ENCODE measurements at regions not wholly inside any gene's neighbourhood (a gene's known extent, or its start where the extent isn't known, plus 50 kb on each side); places are given as distances from the start of the nearest gene placed in this dataset.

- ChIA-PET CTCF (no interaction called here), POLR2A (no interaction called here)
- ATAC-seq: no peak
- Mint-ChIP-seq H3K36me3 (no peaks in the 10 kb centered on the region), H3K27me3 (ENCODE audit: low read depth) (no peaks in the 10 kb centered on the region), H3K27ac (no peak overlapping the region), H3K4me1 (peaks cover 58% of the 10 kb centered on the region), H3K9me3 (no peaks in the 10 kb centered on the region), H3K4me3 (no peak overlapping the region)
- DNase-seq (ENCODE audit: low spot score): no peak
- TF ChIP-seq E2F5 (CRISPR knock-in tag; IDR thresholded peaks at IDR 0.05): no peak
- TF ChIP-seq HMGXB4 (CRISPR knock-in tag; IDR thresholded peaks at IDR 0.05): no peak
- TF ChIP-seq ZNF219 (CRISPR knock-in tag; IDR thresholded peaks at IDR 0.05; ENCODE audit: borderline replicate concordance): no peak
- TF ChIP-seq ZNF425 (CRISPR knock-in tag; conservative IDR thresholded peaks at IDR 0.05): no peak
- TF ChIP-seq NFE2L1 (CRISPR knock-in tag; IDR thresholded peaks at IDR 0.05): no peak
- TF ChIP-seq OVOL2 (CRISPR knock-in tag; IDR thresholded peaks at IDR 0.05; ENCODE audit: borderline replicate concordance): no peak
These were observed 457.6 kb upstream of the RGS6 start for GRCh38 chr14:71474301-71475265.

GRCh38 chr14:71475916-71476315 lies 456.3 kb upstream of the RGS6 start:
- POLR2A ChIA-PET: no interaction called here
- DNase-seq (ENCODE audit: low spot score) (no peak), ATAC-seq (no peak)
- Mint-ChIP-seq H3K36me3 (no peaks in the 10 kb centered on the region), H3K4me1 (peaks cover 59% of the 10 kb centered on the region), H3K27me3 (ENCODE audit: low read depth) (no peaks in the 10 kb centered on the region), H3K4me3 (no peak overlapping the region), H3K27ac (no peak overlapping the region), H3K9me3 (no peaks in the 10 kb centered on the region)
- CTCF ChIA-PET: interaction anchor here (0.6 kb wide), 1 partner anchor 156 kb away, joined by 3 read pairs; no protein-coding TSS in a partner anchor
- no peak for TF ChIP-seq TEAD1 (CRISPR knock-in tag; IDR thresholded peaks at IDR 0.05)
- TF ChIP-seq CDX4 (CRISPR knock-in tag; IDR thresholded peaks at IDR 0.05; ENCODE audit: borderline replicate concordance): no peak
- no peak for TF ChIP-seq ETV6 (CRISPR knock-in tag; IDR thresholded peaks at IDR 0.05)
- TF ChIP-seq HMGA2 (CRISPR knock-in tag; IDR thresholded peaks at IDR 0.05): no peak
- no peak for TF ChIP-seq CREB1 (CRISPR knock-in tag; IDR thresholded peaks at IDR 0.05)
- TF ChIP-seq NFYB (CRISPR knock-in tag; conservative IDR thresholded peaks at IDR 0.05; ENCODE audit: low read depth): no peak
- TF ChIP-seq RELA (CRISPR knock-in tag; IDR thresholded peaks at IDR 0.05; ENCODE audit: borderline replicate concordance): no peak
- no peak for TF ChIP-seq PREB (CRISPR knock-in tag; IDR thresholded peaks at IDR 0.05; ENCODE audit: borderline replicate concordance)

- peak overlapping the region; percentile 53 for H3K27ac Mint-ChIP-seq
- ATAC-seq (no peak), DNase-seq (ENCODE audit: low spot score) (no peak)
- no peaks in the 10 kb centered on the region for H3K27me3 Mint-ChIP-seq (ENCODE audit: low read depth)
- H3K9me3 Mint-ChIP-seq: no peaks in the 10 kb centered on the region
- no peaks in the 10 kb centered on the region for H3K36me3 Mint-ChIP-seq
- ChIA-PET CTCF (interaction anchor here (0.9 to 1.2 kb wide), 2 partner anchors 312 to 374 kb away, joined by 3 read pairs; no protein-coding TSS in a partner anchor), POLR2A (no interaction called here)
- H3K4me3 Mint-ChIP-seq: no peak overlapping the region
- peaks cover 64% of the 10 kb centered on the region for H3K4me1 Mint-ChIP-seq
- TF ChIP-seq TEAD1 (CRISPR knock-in tag; IDR thresholded peaks at IDR 0.05) (no peak), FOXJ3 (CRISPR knock-in tag; IDR thresholded peaks at IDR 0.05; ENCODE audit: borderline replicate concordance) (no peak), GTF2I (CRISPR knock-in tag; conservative IDR thresholded peaks at IDR 0.05) (no peak), ATF6 (CRISPR knock-in tag; IDR thresholded peaks at IDR 0.05) (no peak), ZNF671 (CRISPR knock-in tag; IDR thresholded peaks at IDR 0.05) (no peak), SOX15 (CRISPR knock-in tag; IDR thresholded peaks at IDR 0.05) (no peak)
These were observed 453.7 kb upstream of the RGS6 start for GRCh38 chr14:71478542-71478941.

Data from WTC11 (cell line).